GM23338 (cell line): ENCODE measurements at regions not wholly inside any gene's neighbourhood (a gene's known extent, or its start where the extent isn't known, plus 50 kb on each side); places are given as distances from the start of the nearest gene placed in this dataset.

Experiments used
- EZH2 ChIP-seq: fragments of 200-600 bp; sonication (generic); IDR thresholded peaks from one replicate; pipeline ENCODE4 v1.8.0; 2017; ENCODE audit warnings: antibody characterized with exemption, mild to moderate bottlenecking, low read depth; ENCODE audit not compliant: unreplicated experiment
- EZH2phosphoT487 ChIP-seq: fragments of 200-600 bp; sonication (generic); IDR thresholded peaks from one replicate; pipeline ENCODE4 v1.8.1; 2018; ENCODE audit warnings: antibody characterized with exemption; ENCODE audit not compliant: unreplicated experiment
- NANOG ChIP-seq: IDR thresholded peaks from 2 replicates; pipeline ENCODE4 v1.6.1; 2016; ENCODE audit warnings: antibody characterized with exemption, borderline replicate concordance
- POLR2AphosphoS5 ChIP-seq: IDR thresholded peaks from 2 replicates; pipeline ENCODE4 v1.6.1; 2016; ENCODE audit warnings: antibody characterized with exemption, low read depth
- STAT1 ChIP-seq: IDR thresholded peaks from one replicate; pipeline ENCODE4 v1.6.1; 2016; ENCODE audit warnings: antibody characterized with exemption; ENCODE audit not compliant: unreplicated experiment
- TF ChIP-seq, protein P1 (sequence below), 2 experiments: fragments of 200-600 bp in 1 of 2; sonication (generic) in 1 of 2; conservative IDR thresholded peaks; 2 replicates each; pipeline versions ENCODE4 v1.5.1 to v1.6.1; 2016 to 2017; ENCODE audit warnings: antibody characterized with exemption in 2 of 2, low read depth in 2 of 2, mild to moderate bottlenecking in 2 of 2, moderate library complexity in 1 of 2
- TF ChIP-seq, protein P2 (sequence below): IDR thresholded peaks from one replicate; pipeline ENCODE4 v1.6.1; 2018; ENCODE audit warnings: antibody characterized with exemption; ENCODE audit not compliant: unreplicated experiment

DNA sequence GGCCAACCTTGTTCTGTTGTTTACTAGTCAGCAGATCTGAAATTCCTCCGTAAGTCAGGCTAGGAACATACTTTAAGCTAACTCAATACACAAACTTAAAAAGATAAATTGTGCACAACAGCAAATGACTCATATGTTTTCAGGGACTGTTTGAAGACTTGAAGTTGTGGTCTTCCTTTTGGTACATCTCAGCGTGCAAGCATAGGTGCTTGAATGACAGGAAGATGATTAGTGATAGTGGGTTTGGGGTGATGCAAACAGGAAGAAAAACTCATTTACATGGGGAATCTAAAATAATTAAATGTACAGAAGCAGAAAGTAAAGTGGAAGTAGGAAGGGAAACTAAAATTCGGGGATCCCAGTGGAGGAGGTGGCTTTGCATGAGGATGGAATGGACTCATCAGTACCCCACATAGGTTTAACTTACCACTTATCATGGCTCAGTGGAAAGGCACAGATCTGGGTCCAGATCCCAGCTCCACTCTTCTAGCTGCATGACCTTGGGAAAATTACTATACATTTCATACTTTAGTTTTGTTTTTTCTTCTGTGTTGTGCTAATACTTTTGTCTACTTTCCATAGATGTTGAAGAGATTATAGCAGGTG lies 122.3 kb downstream of the XCL2 start:
- no peak for TF ChIP-seq NANOG
- TF ChIP-seq EZH2 = no peak
- no peak for TF ChIP-seq POLR2AphosphoS5
- TF ChIP-seq, protein P1, sequence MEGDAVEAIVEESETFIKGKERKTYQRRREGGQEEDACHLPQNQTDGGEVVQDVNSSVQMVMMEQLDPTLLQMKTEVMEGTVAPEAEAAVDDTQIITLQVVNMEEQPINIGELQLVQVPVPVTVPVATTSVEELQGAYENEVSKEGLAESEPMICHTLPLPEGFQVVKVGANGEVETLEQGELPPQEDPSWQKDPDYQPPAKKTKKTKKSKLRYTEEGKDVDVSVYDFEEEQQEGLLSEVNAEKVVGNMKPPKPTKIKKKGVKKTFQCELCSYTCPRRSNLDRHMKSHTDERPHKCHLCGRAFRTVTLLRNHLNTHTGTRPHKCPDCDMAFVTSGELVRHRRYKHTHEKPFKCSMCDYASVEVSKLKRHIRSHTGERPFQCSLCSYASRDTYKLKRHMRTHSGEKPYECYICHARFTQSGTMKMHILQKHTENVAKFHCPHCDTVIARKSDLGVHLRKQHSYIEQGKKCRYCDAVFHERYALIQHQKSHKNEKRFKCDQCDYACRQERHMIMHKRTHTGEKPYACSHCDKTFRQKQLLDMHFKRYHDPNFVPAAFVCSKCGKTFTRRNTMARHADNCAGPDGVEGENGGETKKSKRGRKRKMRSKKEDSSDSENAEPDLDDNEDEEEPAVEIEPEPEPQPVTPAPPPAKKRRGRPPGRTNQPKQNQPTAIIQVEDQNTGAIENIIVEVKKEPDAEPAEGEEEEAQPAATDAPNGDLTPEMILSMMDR (conservative IDR thresholded peaks at IDR 0.05; ENCODE audit: low read depth in 2 of 2) = no peak
- TF ChIP-seq STAT1 = no peak
- TF ChIP-seq EZH2phosphoT487 = no peak
- TF ChIP-seq, protein P2, sequence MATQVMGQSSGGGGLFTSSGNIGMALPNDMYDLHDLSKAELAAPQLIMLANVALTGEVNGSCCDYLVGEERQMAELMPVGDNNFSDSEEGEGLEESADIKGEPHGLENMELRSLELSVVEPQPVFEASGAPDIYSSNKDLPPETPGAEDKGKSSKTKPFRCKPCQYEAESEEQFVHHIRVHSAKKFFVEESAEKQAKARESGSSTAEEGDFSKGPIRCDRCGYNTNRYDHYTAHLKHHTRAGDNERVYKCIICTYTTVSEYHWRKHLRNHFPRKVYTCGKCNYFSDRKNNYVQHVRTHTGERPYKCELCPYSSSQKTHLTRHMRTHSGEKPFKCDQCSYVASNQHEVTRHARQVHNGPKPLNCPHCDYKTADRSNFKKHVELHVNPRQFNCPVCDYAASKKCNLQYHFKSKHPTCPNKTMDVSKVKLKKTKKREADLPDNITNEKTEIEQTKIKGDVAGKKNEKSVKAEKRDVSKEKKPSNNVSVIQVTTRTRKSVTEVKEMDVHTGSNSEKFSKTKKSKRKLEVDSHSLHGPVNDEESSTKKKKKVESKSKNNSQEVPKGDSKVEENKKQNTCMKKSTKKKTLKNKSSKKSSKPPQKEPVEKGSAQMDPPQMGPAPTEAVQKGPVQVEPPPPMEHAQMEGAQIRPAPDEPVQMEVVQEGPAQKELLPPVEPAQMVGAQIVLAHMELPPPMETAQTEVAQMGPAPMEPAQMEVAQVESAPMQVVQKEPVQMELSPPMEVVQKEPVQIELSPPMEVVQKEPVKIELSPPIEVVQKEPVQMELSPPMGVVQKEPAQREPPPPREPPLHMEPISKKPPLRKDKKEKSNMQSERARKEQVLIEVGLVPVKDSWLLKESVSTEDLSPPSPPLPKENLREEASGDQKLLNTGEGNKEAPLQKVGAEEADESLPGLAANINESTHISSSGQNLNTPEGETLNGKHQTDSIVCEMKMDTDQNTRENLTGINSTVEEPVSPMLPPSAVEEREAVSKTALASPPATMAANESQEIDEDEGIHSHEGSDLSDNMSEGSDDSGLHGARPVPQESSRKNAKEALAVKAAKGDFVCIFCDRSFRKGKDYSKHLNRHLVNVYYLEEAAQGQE = no peak
